HG03565 (cell line): ENCODE measurements at regions not wholly inside any gene's neighbourhood (a gene's known extent, or its start where the extent isn't known, plus 50 kb on each side); places are given as distances from the start of the nearest gene placed in this dataset.
"Not testable (repeated sequence)": the region's sequence is repeated elsewhere in the genome, so short reads cannot be mapped to it uniquely, and the experiment has no call there.

Experiments
- ATAC-seq: cut with Tn5 transposase; IDR thresholded peaks from one replicate; pipeline ENCODE4 v1.9.1; 2021; ENCODE audit warnings: mild to moderate bottlenecking, moderate library complexity; ENCODE audit not compliant: unreplicated experiment

DNA sequence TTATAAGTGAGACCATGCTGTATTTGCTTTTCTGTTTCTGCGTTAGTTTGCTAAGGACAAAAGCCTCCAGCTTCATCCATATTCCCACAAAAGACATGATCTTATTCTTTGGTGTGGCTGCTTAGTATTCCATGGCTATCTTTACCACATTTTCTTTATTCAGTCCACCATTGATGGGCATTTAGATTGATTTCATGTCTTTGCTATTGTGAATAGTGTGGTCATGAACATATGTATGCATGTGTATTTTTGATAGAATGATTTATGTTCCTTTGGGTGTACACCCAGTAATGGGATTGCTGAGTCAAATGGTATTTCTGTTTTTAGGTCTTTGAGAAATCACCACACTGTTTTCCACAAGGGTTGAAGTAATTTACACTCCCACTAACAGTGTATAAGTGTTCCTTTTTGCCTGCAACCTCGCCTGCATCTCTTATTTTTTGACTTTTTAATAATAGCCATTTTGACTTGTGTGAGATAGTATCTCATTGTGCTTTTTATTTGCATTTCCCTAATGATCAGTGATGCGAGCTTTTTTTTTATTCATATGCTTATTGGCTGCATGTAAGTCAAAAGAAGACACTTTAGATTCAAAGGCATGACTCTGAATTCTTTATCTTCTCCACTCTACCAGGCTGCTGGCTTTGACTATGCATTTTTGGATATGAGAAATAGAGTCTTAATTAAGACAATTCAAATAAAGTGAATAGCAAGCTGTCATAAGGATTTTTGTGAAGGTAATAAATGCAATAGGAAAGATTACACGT, 183.3 kb upstream of the SYNPR start:
- no peak for ATAC-seq

DNA sequence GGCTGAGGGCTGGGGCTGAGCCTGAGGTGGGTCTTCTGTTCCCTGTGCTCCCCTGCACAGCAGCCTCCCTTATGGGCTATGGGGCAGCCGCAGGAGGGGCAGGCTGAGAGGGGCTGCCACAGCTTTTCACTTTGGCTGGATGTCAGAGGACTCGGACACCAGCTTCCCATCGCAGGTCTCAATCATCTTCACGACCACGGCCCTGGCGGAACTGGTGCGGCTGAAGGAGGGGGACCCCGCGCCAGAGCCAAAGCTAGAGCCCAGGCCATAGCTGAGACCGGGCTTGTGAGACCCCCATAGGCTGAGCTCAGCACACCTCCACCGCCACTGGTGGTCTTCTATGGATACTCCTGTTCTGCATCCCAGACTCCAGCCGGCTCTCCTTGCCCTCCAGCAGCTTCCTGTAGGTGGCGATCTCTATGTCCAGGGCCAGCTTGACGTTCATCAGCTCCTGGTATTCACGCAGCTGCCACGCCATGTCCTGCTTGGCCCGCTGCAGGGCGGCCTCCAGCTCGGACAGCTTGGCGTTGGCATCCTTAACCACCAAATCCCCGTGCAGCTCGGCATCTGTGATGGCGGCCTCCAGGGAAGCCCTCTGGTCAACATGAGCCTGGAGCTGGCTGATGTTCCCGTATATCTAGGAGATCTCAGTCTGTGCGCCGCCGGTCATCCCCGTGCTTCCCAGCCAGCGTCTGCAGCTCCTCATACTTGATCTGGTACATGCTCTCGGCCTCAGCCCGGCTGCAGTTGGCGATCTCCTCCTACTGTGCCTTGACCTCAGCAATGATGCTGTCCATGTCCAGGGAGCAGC, 181.7 kb upstream of the SYNPR start:
- no peak for ATAC-seq

DNA sequence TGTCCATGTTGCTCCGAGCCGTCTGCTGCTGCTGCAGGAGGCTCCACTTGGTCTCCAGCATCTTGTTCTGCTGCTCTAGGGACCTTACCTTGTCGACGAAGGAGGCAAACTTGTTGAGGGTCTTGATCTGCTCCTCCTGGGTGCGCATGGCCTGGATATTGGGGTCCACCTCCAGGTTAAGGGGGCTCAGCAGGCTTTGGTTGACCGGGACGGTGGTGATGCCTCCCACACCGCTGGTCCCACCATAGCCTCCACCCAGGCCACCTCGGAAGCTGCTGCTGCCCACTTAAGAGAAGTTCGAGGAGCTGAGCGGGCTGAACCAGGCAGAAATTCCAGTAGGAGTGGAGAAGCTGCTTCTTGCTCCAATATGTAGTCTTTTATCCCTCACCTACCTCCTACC, 180.7 kb upstream of the SYNPR start:
- no peak for ATAC-seq

DNA sequence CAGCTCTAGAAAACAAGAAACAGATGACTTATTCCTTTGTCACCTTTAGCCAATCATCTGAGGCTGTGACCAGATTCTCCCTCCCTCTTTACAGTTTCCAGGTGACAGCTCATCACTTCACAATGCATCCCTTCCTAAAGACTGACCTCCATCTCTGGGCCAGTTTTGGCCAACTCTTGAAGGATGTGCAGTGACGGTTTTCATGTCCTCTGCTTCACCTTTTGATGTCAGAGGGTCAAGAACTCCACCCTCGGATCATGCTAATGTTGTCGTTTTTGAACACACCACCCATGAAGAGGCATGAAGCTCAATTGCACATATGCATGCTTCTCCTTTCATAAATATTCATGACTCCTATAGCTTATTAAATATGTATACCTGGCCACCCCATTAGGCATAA, 161.2 kb upstream of the SYNPR start:
- ATAC-seq: no peak

DNA sequence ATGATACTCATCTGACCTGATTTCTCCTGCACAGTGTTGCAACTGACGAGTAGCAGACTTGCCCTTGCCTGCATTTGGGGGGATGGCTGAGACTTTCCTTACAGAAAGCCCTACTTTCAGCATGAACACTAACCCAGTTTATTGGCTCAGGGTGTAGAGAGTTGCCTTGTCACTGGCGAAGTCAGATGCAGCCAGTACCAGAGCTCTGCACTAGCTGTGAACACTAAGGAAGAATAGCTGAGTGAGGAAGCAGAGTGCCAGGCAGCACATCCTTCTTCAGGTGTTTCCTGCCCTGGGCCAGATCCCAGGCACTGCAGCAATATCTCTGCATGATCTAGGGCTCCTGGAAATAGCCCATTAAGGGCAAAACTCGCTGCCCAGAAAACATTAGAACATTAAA, 154.0 kb upstream of the SYNPR start:
- no peak for ATAC-seq

DNA sequence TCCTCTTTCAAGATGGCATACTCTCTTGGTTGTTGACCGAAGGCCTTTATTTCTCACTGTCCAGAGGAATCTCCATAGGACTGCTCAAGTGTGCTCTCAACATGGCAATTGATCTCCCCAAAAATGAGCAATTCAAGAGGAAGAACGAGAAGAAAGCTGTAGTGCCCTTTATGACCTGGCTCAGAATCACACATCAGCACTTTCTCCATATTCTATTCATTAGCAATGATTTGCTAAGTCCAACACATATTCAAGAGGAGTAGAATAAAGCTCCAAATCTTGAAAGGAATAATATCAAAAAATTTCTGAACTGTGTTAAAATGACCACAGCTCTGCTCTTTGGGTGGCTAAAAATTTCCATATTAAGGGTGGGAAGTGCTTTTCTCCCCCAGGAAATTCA, 151.6 kb upstream of the SYNPR start:
- ATAC-seq: no peak

DNA sequence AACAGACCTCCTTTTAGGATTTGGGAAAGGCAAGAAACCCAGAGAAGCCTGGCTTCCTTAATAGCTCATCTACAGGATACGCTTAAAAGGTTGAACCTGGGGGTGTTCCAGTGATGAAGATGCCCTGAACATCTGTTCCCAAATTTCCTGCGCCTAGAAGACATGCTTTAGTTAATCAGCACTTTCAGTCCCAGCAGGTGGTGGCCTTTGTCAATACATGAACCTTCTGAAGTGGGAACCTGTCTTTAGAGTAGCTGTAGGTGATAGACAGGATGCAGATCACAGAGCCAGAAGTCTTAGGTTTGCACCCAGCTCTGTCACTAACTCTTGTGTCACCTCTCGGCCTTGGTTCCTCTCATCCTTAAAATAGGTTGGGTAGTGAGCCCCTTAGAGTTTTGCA, 149.7 kb upstream of the SYNPR start:
- ATAC-seq: no peak

DNA sequence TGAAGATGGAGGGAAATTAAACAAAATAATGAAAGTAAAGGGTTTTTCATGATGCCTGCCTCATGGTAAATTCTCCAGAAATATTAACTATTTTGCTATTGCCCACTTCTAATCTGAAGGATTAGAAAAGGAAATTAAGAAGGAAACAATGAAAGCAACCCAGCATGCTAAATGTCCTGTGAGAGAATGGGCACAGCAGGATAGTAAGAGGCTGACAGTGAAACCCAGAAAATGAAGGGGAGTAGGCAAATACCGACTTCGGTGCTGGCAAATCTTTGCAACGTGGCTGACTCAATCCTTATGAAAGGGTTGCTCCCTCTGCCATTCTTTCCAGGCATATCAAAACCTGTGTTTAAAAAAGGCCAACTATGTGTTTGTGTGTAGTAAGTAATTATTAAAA, 147.5 kb upstream of the SYNPR start:
- ATAC-seq: no peak

DNA sequence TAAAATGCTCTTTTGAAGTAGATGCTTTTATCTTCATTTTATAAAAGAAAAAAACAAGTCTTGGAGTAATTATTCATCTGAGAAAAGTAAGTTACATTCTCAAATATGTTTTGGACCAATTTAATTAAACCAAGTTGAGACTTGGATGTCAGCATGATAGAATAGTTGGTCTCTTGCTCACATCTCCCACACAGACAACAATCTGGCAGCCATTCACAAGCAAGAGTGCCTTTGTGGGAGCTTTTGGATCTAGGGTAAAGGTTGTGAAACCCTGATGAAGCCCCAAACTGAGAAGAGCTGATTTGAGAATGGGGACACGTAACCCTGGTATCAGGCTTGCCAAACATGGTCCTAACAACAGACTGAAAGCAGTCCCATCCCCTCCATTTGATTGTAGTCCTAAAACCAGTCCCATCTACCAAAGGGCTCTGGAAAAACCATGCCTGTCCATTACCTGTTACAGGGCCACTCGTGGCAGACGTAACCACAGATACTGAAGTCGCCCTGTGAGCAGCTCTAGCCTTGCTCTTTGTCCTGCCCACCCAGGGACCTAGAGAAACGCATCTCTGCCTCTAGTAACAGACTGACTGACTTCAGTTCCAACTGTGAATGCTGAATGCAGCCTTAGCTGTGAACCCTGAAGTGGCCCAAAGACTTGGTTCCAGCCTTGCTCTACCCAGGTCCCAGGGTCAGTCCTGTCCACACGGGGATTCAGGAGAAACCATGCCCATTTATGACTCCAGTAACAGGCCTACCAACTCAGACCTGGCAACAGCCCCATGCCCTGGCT, 145.5 kb upstream of the SYNPR start:
- no peak for ATAC-seq

DNA sequence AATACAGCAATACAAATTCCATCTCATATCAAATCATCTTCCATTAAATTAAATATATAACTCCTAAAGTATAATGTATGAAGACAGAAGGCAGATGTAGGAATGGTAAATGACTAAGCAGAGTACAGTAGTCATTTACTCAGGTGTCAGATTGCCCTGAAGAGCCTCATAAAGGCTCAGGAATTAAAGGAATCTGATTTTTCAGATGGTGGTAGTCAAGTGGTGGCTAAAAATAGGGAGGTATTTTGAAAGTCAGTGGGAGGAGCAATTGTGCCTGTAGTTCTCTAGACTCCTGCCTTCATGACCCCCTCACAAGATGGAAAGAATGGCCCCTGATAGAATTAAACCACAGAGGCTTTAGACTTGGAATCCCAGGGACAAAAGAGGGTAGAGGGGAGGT, 142.7 kb upstream of the SYNPR start:
- no peak for ATAC-seq

DNA sequence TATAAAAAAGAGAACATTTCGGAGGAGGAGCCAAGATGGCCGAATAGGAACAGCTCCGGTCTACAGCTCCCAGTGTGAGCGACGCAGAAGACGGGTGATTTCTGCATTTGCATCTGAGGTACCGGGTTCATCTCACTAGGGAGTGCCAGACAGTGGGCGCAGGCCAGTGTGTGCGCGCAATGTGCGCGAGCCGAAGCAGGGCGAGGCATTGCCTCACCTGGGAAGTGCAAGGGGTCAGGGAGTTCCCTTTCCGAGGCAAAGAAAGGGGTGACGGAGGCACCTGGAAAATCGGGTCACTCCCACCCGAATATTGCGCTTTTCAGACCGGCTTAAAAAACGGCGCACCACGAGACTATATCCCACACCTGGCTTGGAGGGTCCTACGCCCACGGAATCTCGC, 141.9 kb upstream of the SYNPR start:
- ATAC-seq: not testable (repeated sequence)

DNA sequence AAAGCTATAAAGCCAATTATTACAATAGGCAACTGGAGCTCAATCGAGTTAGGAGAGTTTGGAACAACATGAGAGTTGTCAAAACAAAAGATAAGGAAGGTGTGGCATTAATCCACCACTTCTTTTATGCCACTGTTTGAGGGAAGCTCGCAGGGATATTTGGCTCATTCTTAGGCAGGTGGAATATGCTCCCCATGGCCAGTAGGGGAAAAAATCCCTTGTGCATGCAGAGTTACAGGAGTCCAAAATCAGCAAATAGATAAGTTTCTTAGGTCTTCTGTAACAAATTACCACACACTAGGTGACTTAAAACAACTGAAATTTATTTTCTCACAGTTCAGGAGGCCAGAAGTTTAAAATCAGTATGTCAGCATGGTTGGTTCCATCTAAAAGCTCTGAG, 135.4 kb upstream of the SYNPR start:
- ATAC-seq: no peak

DNA sequence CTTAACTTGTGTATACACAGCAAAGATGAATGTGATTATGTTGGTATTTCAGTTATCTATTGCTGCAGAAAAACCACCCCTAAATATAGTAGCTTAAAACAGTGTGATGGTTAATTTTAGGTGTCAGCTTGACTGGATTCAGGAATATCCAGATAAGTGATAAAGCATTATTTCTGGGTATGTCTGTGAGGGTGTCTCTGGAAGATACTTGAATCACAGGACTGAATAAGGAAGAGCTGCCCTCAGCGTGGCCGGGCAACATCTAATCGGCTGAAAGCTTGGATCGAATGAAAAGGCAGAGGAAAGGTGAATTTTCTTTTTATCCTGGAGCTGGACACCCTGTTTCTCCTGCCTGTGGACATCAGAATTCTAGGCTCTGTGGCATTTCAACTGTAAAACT, 132.0 kb upstream of the SYNPR start:
- ATAC-seq: no peak

DNA sequence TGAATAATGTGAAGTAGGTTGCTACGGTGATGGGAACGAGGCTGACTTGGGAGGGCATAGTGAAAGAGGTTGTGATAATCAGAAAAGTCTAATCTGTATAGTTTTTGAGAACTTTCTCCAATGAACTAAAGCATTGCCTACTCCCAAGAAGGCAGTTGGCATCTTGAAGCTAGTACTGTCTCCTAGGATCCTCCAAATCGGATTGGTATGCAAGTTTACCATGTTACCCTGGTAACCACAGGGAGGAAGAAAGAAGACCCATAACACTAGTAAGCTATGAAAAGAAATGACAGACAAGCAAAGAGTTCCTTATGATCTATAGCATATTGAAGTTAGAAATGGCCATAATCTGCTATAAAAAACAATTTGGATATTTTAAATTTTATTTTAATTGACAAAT, 127.2 kb upstream of the SYNPR start:
- ATAC-seq: no peak

DNA sequence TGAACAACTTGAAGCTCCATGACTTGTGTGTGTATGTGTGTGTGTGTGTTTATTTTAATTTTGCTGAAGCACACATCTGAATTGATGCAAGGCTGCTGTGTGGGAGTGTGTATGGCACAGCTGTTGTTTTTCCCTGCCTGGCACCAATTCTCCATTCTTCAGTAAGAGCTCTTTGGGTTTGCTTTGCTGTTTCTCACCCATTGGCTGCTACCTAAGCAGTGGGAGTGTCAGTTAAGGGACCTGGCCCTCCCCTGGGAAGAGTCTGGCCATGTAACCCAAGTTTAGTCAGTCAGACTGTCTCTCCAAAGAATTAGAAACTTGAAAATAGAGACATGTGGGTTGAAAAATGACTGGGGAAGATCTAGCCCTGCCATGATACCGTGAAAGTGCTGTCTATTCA, 126.2 kb upstream of the SYNPR start:
- ATAC-seq: no peak

DNA sequence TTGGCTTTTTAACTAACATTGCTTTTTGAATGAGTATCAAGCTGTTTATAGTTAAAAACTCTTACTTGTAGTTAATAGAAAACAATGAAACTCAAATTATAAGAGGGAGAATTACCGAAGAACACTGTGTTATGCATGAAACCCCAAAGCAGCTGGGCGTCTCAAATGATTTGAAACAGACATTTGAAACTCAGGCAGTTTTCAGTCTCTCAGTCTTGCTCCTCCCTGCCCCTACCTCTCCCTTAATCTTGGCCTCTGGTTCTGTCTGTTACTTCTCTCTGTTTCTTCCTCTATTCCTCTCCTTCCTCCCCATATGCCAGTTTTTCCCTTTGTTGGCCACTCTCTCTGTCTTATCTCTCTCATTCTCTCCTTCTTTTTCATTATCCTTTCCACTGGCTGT, 118.3 kb upstream of the SYNPR start:
- no peak for ATAC-seq

DNA sequence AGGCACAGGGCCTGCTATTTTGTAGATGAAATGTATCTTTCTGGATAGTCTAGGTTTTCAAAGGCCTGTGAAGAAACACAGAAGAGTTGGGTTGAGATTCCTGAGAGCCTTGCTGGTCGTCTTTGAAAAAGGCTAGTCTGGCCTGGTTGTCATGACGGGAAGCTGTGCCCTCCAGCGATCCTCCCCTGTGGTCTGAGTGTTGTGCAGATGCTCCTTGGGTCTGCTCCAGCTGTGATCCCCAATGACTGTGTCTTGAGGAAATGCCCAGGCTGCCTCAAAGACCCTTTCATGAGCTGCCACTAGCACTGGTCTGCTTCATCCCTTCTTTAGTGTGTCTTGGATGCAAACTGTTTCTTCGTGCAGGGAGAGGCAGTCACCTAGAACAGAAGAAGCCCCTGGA, 111.0 kb upstream of the SYNPR start:
- ATAC-seq: no peak

DNA sequence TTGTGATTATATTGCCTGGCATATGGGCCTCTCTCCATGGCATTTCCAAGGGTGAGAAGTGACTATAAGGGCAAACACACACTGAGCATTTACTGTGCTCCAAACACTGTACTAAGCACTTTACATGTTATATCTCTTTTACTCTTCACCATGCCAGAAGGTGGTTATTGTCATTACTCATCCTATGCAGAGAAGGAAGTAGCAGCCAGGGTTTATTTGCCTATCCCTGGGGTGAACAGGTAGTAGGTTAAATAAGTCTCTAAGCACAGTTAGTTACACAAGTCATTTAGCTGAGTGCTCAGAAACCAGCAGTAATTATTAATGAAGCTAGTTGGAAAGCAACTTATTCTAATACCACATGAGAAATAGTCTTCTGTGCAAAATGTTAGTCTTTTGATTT, 109.9 kb upstream of the SYNPR start:
- no peak for ATAC-seq

DNA sequence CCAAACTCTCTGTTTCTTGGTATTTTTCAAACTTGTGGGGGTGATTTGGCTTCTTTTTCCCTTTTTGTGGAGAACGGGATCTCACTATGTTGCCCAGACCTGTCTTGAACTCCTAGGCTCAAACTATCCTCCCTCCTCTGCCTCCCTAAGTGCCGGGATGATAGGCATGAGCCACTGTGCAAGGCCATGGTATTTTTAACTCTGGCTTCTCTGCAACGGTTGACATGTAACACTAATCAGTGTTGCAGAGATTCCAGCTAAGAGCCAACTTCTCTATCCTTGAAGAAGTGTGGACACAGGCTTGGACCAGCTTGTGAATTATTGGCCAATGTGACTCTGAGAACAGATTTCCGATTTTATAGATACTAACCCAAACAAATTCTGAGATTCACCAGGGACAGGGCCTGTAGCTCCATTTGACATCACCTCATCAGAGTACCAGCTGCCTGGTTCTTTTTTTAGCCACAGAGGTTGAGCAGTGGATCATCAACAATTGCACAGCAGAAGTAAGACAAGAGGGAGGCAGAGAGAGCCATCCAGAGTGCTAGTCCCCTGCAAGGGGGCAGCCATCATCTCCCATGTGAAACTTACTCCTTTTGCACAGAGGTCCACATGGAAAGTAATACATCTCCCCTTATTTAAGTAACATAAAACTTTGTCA, 98.1 kb upstream of the SYNPR start:
- ATAC-seq: no peak

DNA sequence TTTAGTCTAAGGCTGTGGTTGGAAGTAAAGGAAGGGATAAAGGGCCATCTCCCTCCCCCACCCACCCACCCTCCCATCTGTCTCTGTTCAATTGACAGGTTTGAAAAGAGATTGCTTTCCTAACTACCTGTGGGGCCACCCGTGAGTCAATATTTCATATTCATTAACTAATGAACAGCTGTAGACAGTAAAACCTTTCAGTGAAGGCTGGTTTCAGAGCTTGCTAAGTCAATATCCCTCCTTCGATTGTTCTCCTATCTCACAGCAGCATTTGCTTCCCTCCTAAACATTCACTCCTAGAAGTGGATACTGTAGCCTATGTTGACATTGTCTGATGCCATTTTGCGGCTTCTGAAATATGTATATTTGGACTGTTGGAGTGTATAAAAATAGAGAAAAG, 85.9 kb upstream of the SYNPR start:
- no peak for ATAC-seq

DNA sequence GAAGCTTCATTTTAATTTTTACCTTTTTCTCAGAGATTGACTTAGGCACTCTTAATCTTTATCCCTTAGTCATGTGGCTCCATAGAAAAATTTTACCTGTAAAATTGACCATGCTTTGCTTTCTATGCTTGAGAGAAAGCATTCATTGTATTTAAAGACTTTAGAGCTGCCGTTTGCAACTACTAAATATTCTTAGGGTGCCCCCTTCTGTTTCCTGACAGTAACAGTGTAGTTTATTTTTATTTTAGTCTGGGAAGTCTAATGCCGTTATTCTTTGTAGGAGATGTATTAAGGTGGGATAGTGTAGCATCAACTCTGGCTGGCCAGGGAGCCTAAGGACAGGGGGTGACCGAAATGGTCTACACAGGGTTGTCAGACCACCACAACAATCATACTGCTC, 84.5 kb upstream of the SYNPR start:
- ATAC-seq: no peak
